Endothelial cell of umbilical vein (primary cell): ENCODE measurements at regions not wholly inside any gene's neighbourhood (a gene's known extent, or its start where the extent isn't known, plus 50 kb on each side); places are given as distances from the start of the nearest gene placed in this dataset.

Experiments used
- CTCF ChIP-seq, 2 donors: IDR thresholded peaks; 1 replicate in 1 of 2; 2 replicates in 1 of 2; pipeline ENCODE4 v1.5.1; 2011; ENCODE audit warnings: low read length in 2 of 2, mild to moderate bottlenecking in 2 of 2, moderate library complexity in 2 of 2, control low read depth in 1 of 2, inconsistent platforms in 1 of 2, low read depth in 1 of 2; ENCODE audit not compliant: insufficient read depth in 1 of 2; ENCODE audit errors: extremely low read depth in 1 of 2
- EZH2 ChIP-seq: IDR thresholded peaks from 2 replicates; pipeline ENCODE4 v1.6.1; 2012; ENCODE audit warnings: borderline replicate concordance, low read depth, mild to moderate bottlenecking, moderate library complexity, low read length, inconsistent platforms; ENCODE audit not compliant: severe bottlenecking
- GATA2 ChIP-seq: IDR thresholded peaks from 2 replicates; pipeline ENCODE4 v1.7.0; 2011; ENCODE audit warnings: low read depth, mild to moderate bottlenecking, moderate library complexity, mixed read lengths, low read length; ENCODE audit not compliant: insufficient read length, insufficient read depth
- JUN ChIP-seq: IDR thresholded peaks from 2 replicates; pipeline ENCODE4 v1.6.1; 2011; ENCODE audit warnings: borderline replicate concordance, low read depth; ENCODE audit not compliant: insufficient read length, insufficient read depth
- MAX ChIP-seq: IDR thresholded peaks from 2 replicates; pipeline ENCODE4 v1.6.1; 2011; ENCODE audit not compliant: insufficient read depth, insufficient read length
- MYC ChIP-seq: IDR thresholded peaks from one replicate; pipeline ENCODE4 v1.6.1; 2011; ENCODE audit warnings: mild to moderate bottlenecking, low read depth, low read length
- POLR2A ChIP-seq: IDR thresholded peaks from 2 replicates; pipeline ENCODE4 v1.6.1; 2012; ENCODE audit warnings: low read depth, mild to moderate bottlenecking, control low read depth, low read length

DNA sequence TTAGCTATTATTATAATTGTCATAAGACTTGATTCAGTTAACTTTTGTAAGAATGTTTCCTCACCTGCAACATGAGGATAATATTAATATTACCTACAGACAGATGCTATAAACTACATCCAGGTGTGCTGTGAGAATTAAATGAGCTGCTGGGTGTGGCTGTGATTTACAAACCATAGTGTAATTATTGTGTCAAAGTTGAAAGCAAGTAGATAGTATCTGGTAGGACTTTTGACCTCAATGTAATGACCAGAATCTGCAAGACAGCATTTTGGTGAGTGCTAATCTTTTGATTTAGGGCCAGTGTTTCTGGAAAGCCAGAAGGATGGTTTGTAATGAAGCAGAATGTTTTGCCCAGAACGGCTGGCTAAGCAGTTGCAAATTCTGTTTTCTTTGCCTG, 162.5 kb downstream of the TRMT11 start:
- TF ChIP-seq CTCF (IDR thresholded peaks at IDR 0.05; ENCODE audit: extremely low read depth in 1 of 2, insufficient read depth in 1 of 2, low read depth in 1 of 2, low read length in 2 of 2) (no peak), MAX (no peak), GATA2 (no peak), POLR2A (no peak), JUN (no peak), EZH2 (no peak), MYC (no peak)
